ENCODE measurements at regions not wholly inside any gene's neighbourhood (a gene's known extent, or its start where the extent isn't known, plus 50 kb on each side); places are given as distances from the start of the nearest gene placed in this dataset.

GRCh38 chr12:116650585-116651087 lies 87.2 kb downstream of the SPRING1 start:
- peaks cover 6% of the 10 kb centered on the region for H3K4me1 ChIP-seq (ENCODE audit: insufficient read depth, low read length)
- H3K9me3 ChIP-seq (ENCODE audit: low read length), result no peaks in the 10 kb centered on the region
- H3K27ac ChIP-seq (ENCODE audit: low read depth, low read length), result no peak overlapping the region
- H3K36me3 ChIP-seq (ENCODE audit: insufficient read depth, low read length), result no peaks in the 10 kb centered on the region
- no peak overlapping the region for H3K4me3 ChIP-seq (ENCODE audit: low read depth in 1 of 2, low read length in 2 of 2)
- H3K9ac ChIP-seq (ENCODE audit: low read length), result no peak overlapping the region
- no peaks in the 10 kb centered on the region for H3K27me3 ChIP-seq (ENCODE audit: control insufficient read depth in 1 of 2, insufficient read depth in 2 of 2, low read length in 2 of 2)

DNA sequence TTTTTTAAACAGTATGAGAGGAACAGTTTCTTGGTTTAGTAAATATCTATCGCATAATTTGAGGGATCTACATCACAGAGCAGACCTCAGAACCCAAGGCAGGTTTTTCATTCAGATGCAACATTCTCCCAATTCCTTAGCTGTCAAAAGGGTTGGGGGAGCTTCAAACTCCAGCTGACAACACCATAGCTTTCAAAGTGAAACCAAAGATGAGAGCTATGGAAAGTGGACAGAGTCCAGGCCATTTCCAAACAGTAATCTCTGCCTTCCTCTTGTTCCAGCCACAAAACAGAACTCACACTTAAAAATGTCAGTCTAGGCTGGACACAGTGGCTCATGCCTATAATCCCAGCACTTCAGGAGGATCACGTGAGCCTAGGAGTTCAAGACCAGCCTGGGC lies 87.8 kb downstream of the SPRING1 start:
- Histone ChIP-seq H3K4me1 (ENCODE audit: insufficient read depth, low read length) (peaks cover 6% of the 10 kb centered on the region), H3K4me3 (ENCODE audit: low read depth in 1 of 2, low read length in 2 of 2) (no peak overlapping the region), H3K9me3 (ENCODE audit: low read length) (no peaks in the 10 kb centered on the region), H3K27me3 (ENCODE audit: control insufficient read depth in 1 of 2, insufficient read depth in 2 of 2, low read length in 2 of 2) (no peaks in the 10 kb centered on the region), H3K36me3 (ENCODE audit: insufficient read depth, low read length) (no peaks in the 10 kb centered on the region), H3K9ac (ENCODE audit: low read length) (no peak overlapping the region), H3K27ac (ENCODE audit: low read depth, low read length) (no peak overlapping the region)

GRCh38 chr12:116647813-116648212 lies 88.6 kb downstream of the MAP1LC3B2 start:
- Histone ChIP-seq H3K9me3 (ENCODE audit: low read length) (no peaks in the 10 kb centered on the region), H3K4me1 (ENCODE audit: insufficient read depth, low read length) (no peaks in the 10 kb centered on the region), H3K27ac (ENCODE audit: low read depth, low read length) (no peak overlapping the region), H3K4me3 (ENCODE audit: low read depth in 1 of 2, low read length in 2 of 2) (no peak overlapping the region), H3K36me3 (ENCODE audit: insufficient read depth, low read length) (no peaks in the 10 kb centered on the region), H3K27me3 (ENCODE audit: control insufficient read depth in 1 of 2, insufficient read depth in 2 of 2, low read length in 2 of 2) (no peaks in the 10 kb centered on the region), H3K9ac (ENCODE audit: low read length) (no peak overlapping the region)

- H3K9ac ChIP-seq (ENCODE audit: low read length), result no peak overlapping the region
- H3K27ac ChIP-seq (ENCODE audit: low read depth, low read length), result no peak overlapping the region
- H3K36me3 ChIP-seq (ENCODE audit: insufficient read depth, low read length), result no peaks in the 10 kb centered on the region
Observed at GRCh38 chr12:116646901-116647300, 87.7 kb downstream of the MAP1LC3B2 start.

GRCh38 chr12:116644806-116645205 lies 85.6 kb downstream of the MAP1LC3B2 start:
- H3K4me1 ChIP-seq (ENCODE audit: insufficient read depth, low read length), result no peaks in the 10 kb centered on the region
- H3K27me3 ChIP-seq (ENCODE audit: control insufficient read depth in 1 of 2, insufficient read depth in 2 of 2, low read length in 2 of 2), result no peaks in the 10 kb centered on the region
- H3K4me3 ChIP-seq (ENCODE audit: low read depth in 1 of 2, low read length in 2 of 2), result no peak overlapping the region

More at GRCh38 chr12:116646901-116647300, 87.7 kb downstream of the MAP1LC3B2 start:
- Histone ChIP-seq H3K27me3 (ENCODE audit: control insufficient read depth in 1 of 2, insufficient read depth in 2 of 2, low read length in 2 of 2) (no peaks in the 10 kb centered on the region), H3K4me3 (ENCODE audit: low read depth in 1 of 2, low read length in 2 of 2) (no peak overlapping the region), H3K9me3 (ENCODE audit: low read length) (no peaks in the 10 kb centered on the region), H3K4me1 (ENCODE audit: insufficient read depth, low read length) (no peaks in the 10 kb centered on the region)

GRCh38 chr12:116642683-116643082 lies 83.5 kb downstream of the MAP1LC3B2 start:
- Histone ChIP-seq H3K9ac (ENCODE audit: low read length) (no peak overlapping the region), H3K4me1 (ENCODE audit: insufficient read depth, low read length) (no peaks in the 10 kb centered on the region), H3K9me3 (ENCODE audit: low read length) (no peaks in the 10 kb centered on the region), H3K36me3 (ENCODE audit: insufficient read depth, low read length) (no peaks in the 10 kb centered on the region), H3K27me3 (ENCODE audit: control insufficient read depth in 1 of 2, insufficient read depth in 2 of 2, low read length in 2 of 2) (no peaks in the 10 kb centered on the region), H3K27ac (ENCODE audit: low read depth, low read length) (no peak overlapping the region), H3K4me3 (ENCODE audit: low read depth in 1 of 2, low read length in 2 of 2) (no peak overlapping the region)

More at GRCh38 chr12:116644806-116645205, 85.6 kb downstream of the MAP1LC3B2 start:
- H3K9me3 ChIP-seq (ENCODE audit: low read length), result no peaks in the 10 kb centered on the region
- no peak overlapping the region for H3K27ac ChIP-seq (ENCODE audit: low read depth, low read length)
- H3K36me3 ChIP-seq (ENCODE audit: insufficient read depth, low read length), result no peaks in the 10 kb centered on the region
- no peak overlapping the region for H3K9ac ChIP-seq (ENCODE audit: low read length)

DNA sequence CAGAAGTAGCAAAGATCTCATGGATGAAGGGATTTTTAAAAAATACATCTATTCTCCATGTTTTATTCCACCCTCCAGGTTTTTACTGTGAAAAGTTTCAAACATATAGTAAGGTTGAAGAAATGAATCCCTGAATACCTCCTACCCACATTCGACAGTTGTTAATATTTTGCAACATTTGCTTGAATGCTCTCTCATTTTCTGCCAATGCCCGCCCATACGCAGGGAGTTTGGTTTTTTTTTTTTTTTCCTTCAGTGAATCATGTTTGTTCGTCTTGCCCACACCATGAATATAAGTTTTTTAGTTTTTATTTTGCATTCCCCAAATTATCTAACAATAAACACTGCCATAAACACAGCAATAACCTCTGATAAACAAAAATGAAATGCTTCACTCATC lies 82.9 kb downstream of the MAP1LC3B2 start:
- H3K4me3 ChIP-seq (ENCODE audit: low read depth in 1 of 2, low read length in 2 of 2), result no peak overlapping the region
- no peak overlapping the region for H3K9ac ChIP-seq (ENCODE audit: low read length)
- no peaks in the 10 kb centered on the region for H3K4me1 ChIP-seq (ENCODE audit: insufficient read depth, low read length)
- no peaks in the 10 kb centered on the region for H3K27me3 ChIP-seq (ENCODE audit: control insufficient read depth in 1 of 2, insufficient read depth in 2 of 2, low read length in 2 of 2)
- H3K36me3 ChIP-seq (ENCODE audit: insufficient read depth, low read length), result no peaks in the 10 kb centered on the region
- no peak overlapping the region for H3K27ac ChIP-seq (ENCODE audit: low read depth, low read length)
- H3K9me3 ChIP-seq (ENCODE audit: low read length), result no peaks in the 10 kb centered on the region

- no peak overlapping the region for H3K27ac ChIP-seq (ENCODE audit: low read depth, low read length)
- no peak overlapping the region for H3K9ac ChIP-seq (ENCODE audit: low read length)
- no peaks in the 10 kb centered on the region for H3K36me3 ChIP-seq (ENCODE audit: insufficient read depth, low read length)
- H3K9me3 ChIP-seq (ENCODE audit: low read length), result no peaks in the 10 kb centered on the region
- no peaks in the 10 kb centered on the region for H3K27me3 ChIP-seq (ENCODE audit: control insufficient read depth in 1 of 2, insufficient read depth in 2 of 2, low read length in 2 of 2)
- no peaks in the 10 kb centered on the region for H3K4me1 ChIP-seq (ENCODE audit: insufficient read depth, low read length)
- no peak overlapping the region for H3K4me3 ChIP-seq (ENCODE audit: low read depth in 1 of 2, low read length in 2 of 2)
Observed at GRCh38 chr12:116640281-116640680, 81.1 kb downstream of the MAP1LC3B2 start.

- no peak overlapping the region for H3K9ac ChIP-seq (ENCODE audit: low read length)
- H3K36me3 ChIP-seq (ENCODE audit: insufficient read depth, low read length), result no peaks in the 10 kb centered on the region
- H3K9me3 ChIP-seq (ENCODE audit: low read length), result no peaks in the 10 kb centered on the region
- no peak overlapping the region for H3K27ac ChIP-seq (ENCODE audit: low read depth, low read length)
- no peak overlapping the region for H3K4me3 ChIP-seq (ENCODE audit: low read depth in 1 of 2, low read length in 2 of 2)
- no peaks in the 10 kb centered on the region for H3K27me3 ChIP-seq (ENCODE audit: control insufficient read depth in 1 of 2, insufficient read depth in 2 of 2, low read length in 2 of 2)
- H3K4me1 ChIP-seq (ENCODE audit: insufficient read depth, low read length), result no peaks in the 10 kb centered on the region
Observed at GRCh38 chr12:116639765-116640164, 80.6 kb downstream of the MAP1LC3B2 start.

DNA sequence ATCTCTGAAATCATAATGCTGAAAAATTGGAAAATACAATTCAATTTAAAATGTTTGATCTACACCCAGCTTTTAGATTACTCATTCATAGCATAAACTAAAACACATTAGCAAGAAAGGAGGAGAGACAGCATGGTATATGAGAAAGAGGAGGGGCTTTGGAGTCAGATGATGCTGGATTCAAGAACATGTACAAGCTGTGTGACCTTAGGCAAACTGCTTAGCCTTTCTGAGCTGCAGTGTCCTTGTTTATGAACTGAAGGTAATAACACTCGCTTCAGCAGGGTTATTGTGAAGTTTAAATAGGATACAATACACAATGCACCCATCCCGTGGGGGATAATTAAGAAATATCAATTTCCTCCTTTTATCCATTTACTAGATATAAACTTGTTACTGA lies 79.2 kb downstream of the MAP1LC3B2 start:
- Histone ChIP-seq H3K9ac (ENCODE audit: low read length) (no peak overlapping the region), H3K4me3 (ENCODE audit: low read depth in 1 of 2, low read length in 2 of 2) (no peak overlapping the region), H3K27ac (ENCODE audit: low read depth, low read length) (no peak overlapping the region), H3K36me3 (ENCODE audit: insufficient read depth, low read length) (no peaks in the 10 kb centered on the region), H3K4me1 (ENCODE audit: insufficient read depth, low read length) (no peaks in the 10 kb centered on the region), H3K27me3 (ENCODE audit: control insufficient read depth in 1 of 2, insufficient read depth in 2 of 2, low read length in 2 of 2) (no peaks in the 10 kb centered on the region), H3K9me3 (ENCODE audit: low read length) (no peaks in the 10 kb centered on the region)

DNA sequence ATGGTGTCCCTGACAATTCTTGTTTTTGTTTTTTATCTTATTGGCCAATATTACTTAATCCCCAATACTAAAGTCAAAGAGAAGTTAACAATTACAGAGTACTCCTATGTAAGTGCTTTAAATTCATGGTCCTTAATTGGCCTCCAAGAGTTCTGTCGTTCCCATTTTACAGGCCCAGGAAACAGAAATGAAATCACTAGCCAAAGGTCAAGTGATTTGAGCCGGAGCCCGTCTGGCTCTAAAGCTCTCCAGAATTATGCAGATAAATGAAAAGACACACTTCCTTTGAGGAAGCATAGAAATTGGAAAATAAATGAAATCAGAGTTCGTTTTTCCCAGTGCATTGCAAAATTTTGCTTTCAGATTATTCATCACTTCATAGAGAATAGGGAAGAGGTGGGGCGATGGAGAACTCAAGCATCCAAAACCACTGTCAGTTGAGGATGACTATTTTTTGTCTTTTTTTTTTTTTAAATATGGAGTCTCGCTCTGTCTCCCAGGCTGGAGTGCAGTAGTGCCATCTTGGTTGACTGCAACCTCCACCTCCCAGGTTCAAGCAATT lies 78.5 kb downstream of the MAP1LC3B2 start:
- Histone ChIP-seq H3K4me1 (ENCODE audit: insufficient read depth, low read length) (no peaks in the 10 kb centered on the region), H3K36me3 (ENCODE audit: insufficient read depth, low read length) (no peaks in the 10 kb centered on the region), H3K4me3 (ENCODE audit: low read depth in 1 of 2, low read length in 2 of 2) (no peak overlapping the region), H3K27me3 (ENCODE audit: control insufficient read depth in 1 of 2, insufficient read depth in 2 of 2, low read length in 2 of 2) (no peaks in the 10 kb centered on the region), H3K27ac (ENCODE audit: low read depth, low read length) (no peak overlapping the region), H3K9me3 (ENCODE audit: low read length) (no peaks in the 10 kb centered on the region), H3K9ac (ENCODE audit: low read length) (no peak overlapping the region)
